Caco-2 (cell line): ENCODE measurements at regions not wholly inside any gene's neighbourhood (a gene's known extent, or its start where the extent isn't known, plus 50 kb on each side); places are given as distances from the start of the nearest gene placed in this dataset.

ENCODE experiments used
- BruUV-seq: library from RNA; stranded (reverse); fragments of 400-500 nt; replicated peaks from 2 replicates; lab custom pipeline; 2021; lab: Mats Ljungman, UMichigan
- CTCF ChIA-PET: fragments of 300-600 bp; sonication (Branson Sonifier 250); formaldehyde crosslinking; loops from one replicate; lab custom pipeline; 2022; ENCODE audit warnings: antibody characterized with exemption; lab: Charles Lee
- POLR2A ChIA-PET: fragments of 300-600 bp; sonication (Branson Sonifier 250); formaldehyde crosslinking; loops from one replicate; lab custom pipeline; 2022; ENCODE audit warnings: antibody characterized with exemption; lab: Charles Lee
- DNase-seq, 2 experiments: peaks; one replicate each; pipeline versions ENCODE4 v3.0.0 to v3.0.0-alpha.2; 2020 to 2022
- H3K27me3 ChIP-seq: replicated peaks from 2 replicates; pipeline ENCODE4 v1.6.0; 2011; ENCODE audit warnings: low read length; ENCODE audit not compliant: control insufficient read depth, insufficient read depth
- H3K36me3 ChIP-seq: 2 replicates; pipeline ENCODE4 v1.5.1; 2011; ENCODE audit warnings: low read length; ENCODE audit not compliant: control insufficient read depth, insufficient read depth
- H3K4me1 ChIP-seq: fragments of 250-450 bp; sonication (Bioruptor Pico); 2 replicates; pipeline ENCODE4 v1.5.1; 2020; ENCODE audit warnings: mild to moderate bottlenecking
- H3K4me3 ChIP-seq: 2 replicates; pipeline ENCODE4 v1.5.1; 2011; ENCODE audit warnings: low read depth, mild to moderate bottlenecking, control low read depth, low read length
- H3K9me3 ChIP-seq: fragments of 250-450 bp; sonication (Bioruptor Pico); 2 replicates; pipeline ENCODE4 v1.5.1; 2020; ENCODE audit warnings: mild to moderate bottlenecking, moderate library complexity
- H3K27ac Mint-ChIP-seq: one replicate; pipeline ENCODE4 v1.8.0; 2022; ENCODE audit warnings: mixed read lengths; ENCODE audit not compliant: unreplicated experiment
- H3K27me3 Mint-ChIP-seq: one replicate; pipeline ENCODE4 v1.8.0; 2022; ENCODE audit warnings: mixed read lengths; ENCODE audit not compliant: insufficient read depth, unreplicated experiment
- H3K36me3 Mint-ChIP-seq: one replicate; pipeline ENCODE4 v1.8.0; 2022; ENCODE audit warnings: mild to moderate bottlenecking, mixed read lengths; ENCODE audit not compliant: insufficient read depth, unreplicated experiment
- H3K4me1 Mint-ChIP-seq: one replicate; pipeline ENCODE4 v1.8.0; 2022; ENCODE audit warnings: low read depth, mixed read lengths; ENCODE audit not compliant: unreplicated experiment
- H3K4me3 Mint-ChIP-seq: one replicate; pipeline ENCODE4 v1.8.0; 2022; ENCODE audit warnings: mild to moderate bottlenecking, moderate library complexity, mixed read lengths; ENCODE audit not compliant: unreplicated experiment
- H3K9me3 Mint-ChIP-seq: one replicate; pipeline ENCODE4 v1.8.0; 2022; ENCODE audit warnings: mixed read lengths; ENCODE audit not compliant: unreplicated experiment
- intact Hi-C: fragments of 100-400 bp; cut with micrococcal nuclease; formaldehyde crosslinking; loops from one replicate; pipeline ENCODE4 v1.10.0; 2022; ENCODE audit not compliant: unreplicated experiment
- TF ChIP-seq, protein P1 (sequence below), 2 experiments: fragments of 200-600 bp in 1 of 2; IDR thresholded peaks; 1 replicate in 1 of 2; 2 replicates in 1 of 2; pipeline versions ENCODE4 v1.5.1 to v1.8.0; 2011 to 2022; ENCODE audit warnings: antibody characterized with exemption in 1 of 2, control low read depth in 1 of 2, inconsistent platforms in 1 of 2, low read depth in 1 of 2, low read length in 1 of 2, mild to moderate bottlenecking in 1 of 2, moderate library complexity in 1 of 2; ENCODE audit not compliant: insufficient read depth in 1 of 2, severe bottlenecking in 1 of 2, unreplicated experiment in 1 of 2

- Histone ChIP-seq H3K9me3 (no peaks in the 10 kb centered on the region), H3K27me3 (no peaks in the 10 kb centered on the region), H3K4me1 (no peaks in the 10 kb centered on the region), H3K36me3 (no peaks in the 10 kb centered on the region), H3K4me3 (no peak overlapping the region)
- Mint-ChIP-seq H3K36me3 (no peaks in the 10 kb centered on the region), H3K4me3 (no peak overlapping the region), H3K27ac (no peak overlapping the region), H3K4me1 (no peaks in the 10 kb centered on the region), H3K9me3 (no peaks in the 10 kb centered on the region), H3K27me3 (peaks cover 11% of the 10 kb centered on the region)
- ChIA-PET CTCF (no interaction called here), POLR2A (no interaction called here)
- intact Hi-C loops: loop anchor here (10.0 kb wide), 1 partner anchor 1136 kb away; no protein-coding TSS in a partner anchor
- TF ChIP-seq, protein P1, sequence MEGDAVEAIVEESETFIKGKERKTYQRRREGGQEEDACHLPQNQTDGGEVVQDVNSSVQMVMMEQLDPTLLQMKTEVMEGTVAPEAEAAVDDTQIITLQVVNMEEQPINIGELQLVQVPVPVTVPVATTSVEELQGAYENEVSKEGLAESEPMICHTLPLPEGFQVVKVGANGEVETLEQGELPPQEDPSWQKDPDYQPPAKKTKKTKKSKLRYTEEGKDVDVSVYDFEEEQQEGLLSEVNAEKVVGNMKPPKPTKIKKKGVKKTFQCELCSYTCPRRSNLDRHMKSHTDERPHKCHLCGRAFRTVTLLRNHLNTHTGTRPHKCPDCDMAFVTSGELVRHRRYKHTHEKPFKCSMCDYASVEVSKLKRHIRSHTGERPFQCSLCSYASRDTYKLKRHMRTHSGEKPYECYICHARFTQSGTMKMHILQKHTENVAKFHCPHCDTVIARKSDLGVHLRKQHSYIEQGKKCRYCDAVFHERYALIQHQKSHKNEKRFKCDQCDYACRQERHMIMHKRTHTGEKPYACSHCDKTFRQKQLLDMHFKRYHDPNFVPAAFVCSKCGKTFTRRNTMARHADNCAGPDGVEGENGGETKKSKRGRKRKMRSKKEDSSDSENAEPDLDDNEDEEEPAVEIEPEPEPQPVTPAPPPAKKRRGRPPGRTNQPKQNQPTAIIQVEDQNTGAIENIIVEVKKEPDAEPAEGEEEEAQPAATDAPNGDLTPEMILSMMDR (IDR thresholded peaks at IDR 0.05; ENCODE audit: insufficient read depth in 1 of 2, low read depth in 1 of 2, low read length in 1 of 2, severe bottlenecking in 1 of 2, unreplicated experiment in 1 of 2): no peak
- DNase-seq: no peak
- BruUV-seq: no TSS peak
These were observed 410.8 kb upstream of the EEF2KMT start for GRCh38 chr16:5508371-5508770.

DNA sequence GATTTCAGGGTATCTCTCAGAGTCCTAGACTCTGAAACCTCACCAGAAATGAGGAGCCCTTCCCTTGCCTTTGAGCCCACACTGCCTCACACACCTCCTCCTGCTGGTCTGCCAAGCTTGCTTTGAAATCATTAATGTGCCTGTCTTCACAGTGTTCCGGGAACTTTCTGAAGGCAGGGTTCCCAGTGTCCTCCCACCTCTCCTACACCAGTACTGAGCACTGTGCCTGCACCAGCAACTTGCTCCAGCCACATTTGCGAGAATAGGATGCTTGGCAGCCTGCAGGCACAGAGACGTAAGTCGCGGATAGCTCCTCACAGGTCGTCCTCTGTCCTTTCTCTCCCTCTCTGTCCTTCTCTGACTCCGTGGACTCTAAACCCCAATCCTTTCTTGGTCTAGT lies 408.4 kb upstream of the EEF2KMT start:
- Mint-ChIP-seq H3K4me3 (no peak overlapping the region), H3K36me3 (no peaks in the 10 kb centered on the region), H3K27ac (no peak overlapping the region), H3K27me3 (peaks cover 11% of the 10 kb centered on the region), H3K4me1 (no peaks in the 10 kb centered on the region), H3K9me3 (no peaks in the 10 kb centered on the region)
- CTCF ChIA-PET: no interaction called here
- POLR2A ChIA-PET: no interaction called here
- no peak overlapping the region for H3K4me3 ChIP-seq
- BruUV-seq: no TSS peak
- H3K27me3 ChIP-seq: no peaks in the 10 kb centered on the region
- H3K4me1 ChIP-seq: no peaks in the 10 kb centered on the region
- DNase-seq: no peak
- no peaks in the 10 kb centered on the region for H3K36me3 ChIP-seq
- TF ChIP-seq, protein P1 (IDR thresholded peaks at IDR 0.05; ENCODE audit: insufficient read depth in 1 of 2, low read depth in 1 of 2, low read length in 1 of 2, severe bottlenecking in 1 of 2, unreplicated experiment in 1 of 2): no peak
- intact Hi-C loops: loop anchor here (10.0 kb wide), 1 partner anchor 1139 kb away; no protein-coding TSS in a partner anchor
- no peaks in the 10 kb centered on the region for H3K9me3 ChIP-seq

GRCh38 chr16:5505091-5505887 lies 407.7 kb upstream of the EEF2KMT start:
- DNase-seq: no peak
- no peaks in the 10 kb centered on the region for H3K4me1 ChIP-seq
- no peaks in the 10 kb centered on the region for H3K9me3 Mint-ChIP-seq
- no peak overlapping the region for H3K4me3 Mint-ChIP-seq
- peaks cover 11% of the 10 kb centered on the region for H3K27me3 Mint-ChIP-seq
- ChIA-PET POLR2A (no interaction called here), CTCF (no interaction called here)
- no peaks in the 10 kb centered on the region for H3K36me3 ChIP-seq
- no peaks in the 10 kb centered on the region for H3K27me3 ChIP-seq
- no peaks in the 10 kb centered on the region for H3K4me1 Mint-ChIP-seq
- BruUV-seq: no TSS peak
- no peaks in the 10 kb centered on the region for H3K36me3 Mint-ChIP-seq
- TF ChIP-seq, protein P1 (IDR thresholded peaks at IDR 0.05; ENCODE audit: insufficient read depth in 1 of 2, low read depth in 1 of 2, low read length in 1 of 2, severe bottlenecking in 1 of 2, unreplicated experiment in 1 of 2): no peak
- intact Hi-C loops: loop anchor here (10.0 kb wide), 1 partner anchor 1140 kb away; no protein-coding TSS in a partner anchor
- no peak overlapping the region for H3K4me3 ChIP-seq
- H3K9me3 ChIP-seq: no peaks in the 10 kb centered on the region
- no peak overlapping the region for H3K27ac Mint-ChIP-seq
